Keratinocyte (primary cell): ENCODE measurements at regions not wholly inside any gene's neighbourhood (a gene's known extent, or its start where the extent isn't known, plus 50 kb on each side); places are given as distances from the start of the nearest gene placed in this dataset.

Experiments
- DNase-seq: peaks from one replicate; pipeline ENCODE4 v3.0.0-alpha.2; 2011; ENCODE audit warnings: low read depth, missing footprints, low spot score
- FAIRE-seq: peaks from 2 replicates; lab custom pipeline; 2011; peaks lifted over from hg19 to GRCh38; lab: Jason Lieb, UNC
- H2AFZ ChIP-seq: 2 replicates; pipeline ENCODE4 v1.6.0; 2012; ENCODE audit warnings: low read length, control low read depth, inconsistent platforms; ENCODE audit not compliant: control insufficient read depth
- H3K27ac ChIP-seq: 2 replicates; pipeline ENCODE4 v1.5.1; 2011; ENCODE audit warnings: low read length; ENCODE audit not compliant: control insufficient read depth, insufficient read depth
- H3K27me3 ChIP-seq: 3 replicates; pipeline ENCODE4 v1.6.0; 2011; ENCODE audit warnings: low read length; ENCODE audit not compliant: control insufficient read depth, insufficient read depth; ENCODE audit errors: extremely low read depth
- H3K36me3 ChIP-seq, 2 experiments: 2 replicates in 1 of 2; 3 replicates in 1 of 2; pipeline ENCODE4 v1.5.1; 2011; ENCODE audit warnings: low read length in 2 of 2, mild to moderate bottlenecking in 1 of 2; ENCODE audit not compliant: control insufficient read depth in 2 of 2, insufficient read depth in 2 of 2; ENCODE audit errors: extremely low read depth in 1 of 2
- H3K4me1 ChIP-seq: 3 replicates; pipeline ENCODE4 v1.5.1; 2011; ENCODE audit warnings: low read length; ENCODE audit not compliant: control insufficient read depth, insufficient read depth; ENCODE audit errors: extremely low read depth
- H3K4me2 ChIP-seq: 3 replicates; pipeline ENCODE4 v1.6.0; 2011; ENCODE audit warnings: low read depth, low read length; ENCODE audit not compliant: control insufficient read depth, insufficient read depth; ENCODE audit errors: extremely low read depth
- H3K4me3 ChIP-seq, 3 experiments: fragments of 200-600 bp in 1 of 3; sonication (generic) in 1 of 3; 2 replicates in 2 of 3; 3 replicates in 1 of 3; pipeline ENCODE4 v1.5.1; 2011 to 2016; ENCODE audit warnings: low read length in 3 of 3, mild to moderate bottlenecking in 3 of 3, control low read depth in 2 of 3, inconsistent platforms in 1 of 3, low read depth in 1 of 3, mixed read lengths in 1 of 3, mixed run types in 1 of 3, moderate library complexity in 1 of 3; ENCODE audit not compliant: control insufficient read depth in 2 of 3, insufficient read depth in 2 of 3; ENCODE audit errors: extremely low read depth in 1 of 3
- H3K79me2 ChIP-seq: 2 replicates; pipeline ENCODE4 v1.6.0; 2012; ENCODE audit warnings: low read length; ENCODE audit not compliant: control insufficient read depth, insufficient read depth
- H3K9ac ChIP-seq: 3 replicates; pipeline ENCODE4 v1.6.0; 2011; ENCODE audit warnings: low read length; ENCODE audit not compliant: control insufficient read depth, insufficient read depth; ENCODE audit errors: extremely low read depth
- H3K9me1 ChIP-seq: 3 replicates; pipeline ENCODE4 v1.6.0; 2011; ENCODE audit warnings: low read length; ENCODE audit not compliant: control insufficient read depth, insufficient read depth; ENCODE audit errors: extremely low read depth
- H3K9me3 ChIP-seq: 2 replicates; pipeline ENCODE4 v1.5.1; 2012; ENCODE audit warnings: low read depth, low read length; ENCODE audit not compliant: control insufficient read depth
- H4K20me1 ChIP-seq: 3 replicates; pipeline ENCODE4 v1.6.0; 2011; ENCODE audit warnings: low read length; ENCODE audit not compliant: control insufficient read depth, insufficient read depth; ENCODE audit errors: extremely low read depth
- EZH2 ChIP-seq: IDR thresholded peaks from one replicate; pipeline ENCODE4 v1.6.1; 2012; ENCODE audit warnings: inconsistent platforms, mild to moderate bottlenecking, low read length, moderate library complexity
- dilution Hi-C: fragments of 300-500 bp; cut with MboI; formaldehyde crosslinking; loops from one replicate; pipeline ENCODE4 v1.7.0; 2020; ENCODE audit warnings: low sequenced_read_pairs; ENCODE audit not compliant: extremely low pct_ligation_motif_present
- TF ChIP-seq, protein P1 (sequence below), 3 experiments: IDR thresholded peaks in 1 of 3; conservative IDR thresholded peaks in 1 of 3; optimal IDR thresholded peaks in 1 of 3; 2 replicates in 2 of 3; 3 replicates in 1 of 3; pipeline versions ENCODE3 to v1.5.1; 2011; ENCODE audit warnings: low read length in 3 of 3, mild to moderate bottlenecking in 3 of 3, moderate library complexity in 2 of 3, control low read depth in 1 of 3, inconsistent platforms in 1 of 3; ENCODE audit not compliant: insufficient read depth in 2 of 3; ENCODE audit errors: extremely low read depth in 1 of 3

- no peak overlapping the region for H3K4me2 ChIP-seq
- dilution Hi-C loops: no loop called here
- no peak overlapping the region for H3K27ac ChIP-seq
- H3K9me3 ChIP-seq: no peaks in the 10 kb centered on the region
- no peak overlapping the region for H2AFZ ChIP-seq
- no peak overlapping the region for H3K4me3 ChIP-seq
- no peaks in the 10 kb centered on the region for H4K20me1 ChIP-seq
- no peak for DNase-seq
- FAIRE-seq: no peak
- peaks cover 3% of the 10 kb centered on the region for H3K27me3 ChIP-seq
- no peaks in the 10 kb centered on the region for H3K4me1 ChIP-seq
- no peak for TF ChIP-seq EZH2
- TF ChIP-seq, protein P1, sequence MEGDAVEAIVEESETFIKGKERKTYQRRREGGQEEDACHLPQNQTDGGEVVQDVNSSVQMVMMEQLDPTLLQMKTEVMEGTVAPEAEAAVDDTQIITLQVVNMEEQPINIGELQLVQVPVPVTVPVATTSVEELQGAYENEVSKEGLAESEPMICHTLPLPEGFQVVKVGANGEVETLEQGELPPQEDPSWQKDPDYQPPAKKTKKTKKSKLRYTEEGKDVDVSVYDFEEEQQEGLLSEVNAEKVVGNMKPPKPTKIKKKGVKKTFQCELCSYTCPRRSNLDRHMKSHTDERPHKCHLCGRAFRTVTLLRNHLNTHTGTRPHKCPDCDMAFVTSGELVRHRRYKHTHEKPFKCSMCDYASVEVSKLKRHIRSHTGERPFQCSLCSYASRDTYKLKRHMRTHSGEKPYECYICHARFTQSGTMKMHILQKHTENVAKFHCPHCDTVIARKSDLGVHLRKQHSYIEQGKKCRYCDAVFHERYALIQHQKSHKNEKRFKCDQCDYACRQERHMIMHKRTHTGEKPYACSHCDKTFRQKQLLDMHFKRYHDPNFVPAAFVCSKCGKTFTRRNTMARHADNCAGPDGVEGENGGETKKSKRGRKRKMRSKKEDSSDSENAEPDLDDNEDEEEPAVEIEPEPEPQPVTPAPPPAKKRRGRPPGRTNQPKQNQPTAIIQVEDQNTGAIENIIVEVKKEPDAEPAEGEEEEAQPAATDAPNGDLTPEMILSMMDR (optimal IDR thresholded peaks at IDR 0.05 in 1 of 3, IDR thresholded peaks at IDR 0.05 in 1 of 3, conservative IDR thresholded peaks at IDR 0.05 in 1 of 3; ENCODE audit: extremely low read depth in 1 of 3, insufficient read depth in 2 of 3, low read length in 3 of 3): no peak
- H3K9ac ChIP-seq: no peak overlapping the region
- H3K79me2 ChIP-seq: no peaks in the 10 kb centered on the region
- no peaks in the 10 kb centered on the region for H3K9me1 ChIP-seq
- no peaks in the 10 kb centered on the region for H3K36me3 ChIP-seq
These were observed 118.9 kb upstream of the S1PR3 start for GRCh38 chr9:88872192-88872946.

- H3K9me3 ChIP-seq: no peaks in the 10 kb centered on the region
- H3K36me3 ChIP-seq: no peaks in the 10 kb centered on the region
- no peak overlapping the region for H3K4me3 ChIP-seq
- no peak for TF ChIP-seq EZH2
- TF ChIP-seq, protein P1 (optimal IDR thresholded peaks at IDR 0.05 in 1 of 3, IDR thresholded peaks at IDR 0.05 in 1 of 3, conservative IDR thresholded peaks at IDR 0.05 in 1 of 3; ENCODE audit: extremely low read depth in 1 of 3, insufficient read depth in 2 of 3, low read length in 3 of 3): no peak
- no peak overlapping the region for H3K4me2 ChIP-seq
- no peak overlapping the region for H2AFZ ChIP-seq
- H3K27ac ChIP-seq: no peak overlapping the region
- peaks cover 3% of the 10 kb centered on the region for H3K27me3 ChIP-seq
- no peaks in the 10 kb centered on the region for H3K4me1 ChIP-seq
- H3K9me1 ChIP-seq: no peaks in the 10 kb centered on the region
- H3K79me2 ChIP-seq: no peaks in the 10 kb centered on the region
- no peaks in the 10 kb centered on the region for H4K20me1 ChIP-seq
- FAIRE-seq: no peak
- dilution Hi-C loops: no loop called here
- no peak overlapping the region for H3K9ac ChIP-seq
- DNase-seq: no peak
These were observed 117.6 kb upstream of the S1PR3 start for GRCh38 chr9:88873635-88874034.
